Smooth muscle cell (in vitro differentiated cells): ENCODE measurements at regions not wholly inside any gene's neighbourhood (a gene's known extent, or its start where the extent isn't known, plus 50 kb on each side); places are given as distances from the start of the nearest gene placed in this dataset.

Experiments
- DNase-seq: peaks from one replicate; lab custom pipeline; 2025; ENCODE audit not compliant: unreplicated experiment; lab: John Stamatoyannopoulos, UW
- H2AFZ ChIP-seq: fragments of 200-600 bp; sonication (generic); 2 replicates; pipeline ENCODE4 v1.6.0; 2016; ENCODE audit warnings: antibody characterized with exemption, low read depth, mild to moderate bottlenecking
- H3F3A ChIP-seq: fragments of 200-600 bp; sonication (generic); 2 replicates; pipeline ENCODE4 v1.6.0; 2017; ENCODE audit warnings: antibody characterized with exemption, low read depth
- H3K27ac ChIP-seq: fragments of 200-600 bp; sonication (generic); 2 replicates; pipeline ENCODE4 v1.5.1; 2016; ENCODE audit warnings: low read depth, mild to moderate bottlenecking
- H3K27me3 ChIP-seq: fragments of 200-600 bp; sonication (generic); 2 replicates; pipeline ENCODE4 v1.6.1; 2016; ENCODE audit warnings: low read depth, mild to moderate bottlenecking
- H3K36me3 ChIP-seq: fragments of 200-600 bp; sonication (generic); 2 replicates; pipeline ENCODE4 v1.5.1; 2016; ENCODE audit warnings: low read depth
- H3K4me1 ChIP-seq: fragments of 200-600 bp; sonication (generic); 2 replicates; pipeline ENCODE4 v1.5.1; 2016; ENCODE audit warnings: low read depth
- H3K4me2 ChIP-seq: fragments of 200-600 bp; sonication (generic); 2 replicates; pipeline ENCODE4 v1.6.0; 2016; ENCODE audit warnings: mild to moderate bottlenecking
- H3K4me3 ChIP-seq: fragments of 200-600 bp; sonication (generic); 2 replicates; pipeline ENCODE4 v1.5.1; 2016; ENCODE audit warnings: mild to moderate bottlenecking
- H3K79me2 ChIP-seq: fragments of 200-600 bp; sonication (generic); 2 replicates; pipeline ENCODE4 v1.6.0; 2016; ENCODE audit warnings: low read depth, mild to moderate bottlenecking
- H3K9ac ChIP-seq: fragments of 200-600 bp; sonication (generic); 2 replicates; pipeline ENCODE4 v1.6.0; 2016; ENCODE audit warnings: low read depth
- H3K9me3 ChIP-seq: fragments of 200-600 bp; sonication (generic); replicated peaks from 2 replicates; pipeline ENCODE4 v1.5.1; 2016; ENCODE audit warnings: low read depth
- H4K20me1 ChIP-seq: fragments of 200-600 bp; sonication (generic); 2 replicates; pipeline ENCODE4 v1.6.0; 2016; ENCODE audit warnings: low read depth
- CTCF ChIP-seq: fragments of 200-600 bp; sonication (generic); IDR thresholded peaks from 2 replicates; pipeline ENCODE4 v1.5.1; 2017; ENCODE audit warnings: borderline replicate concordance, mild to moderate bottlenecking, antibody characterized with exemption; ENCODE audit not compliant: insufficient read depth, poor library complexity, severe bottlenecking
- WGBS: methylation state at CpG from one replicate; pipeline ENCODE4 v1.1.7; 2016; ENCODE audit warnings: low lambda C conversion rate; 5-methylcytosine and 5-hydroxymethylcytosine counted together

GRCh38 chrX:82626978-82627377 lies 881.1 kb upstream of the POU3F4 start:
- TF ChIP-seq CTCF, result no peak
- Histone ChIP-seq H3K27me3 (no peaks in the 10 kb centered on the region), H3K4me2 (no peak overlapping the region), H3K36me3 (no peaks in the 10 kb centered on the region), H3K4me3 (no peak overlapping the region), H3K9ac (no peak overlapping the region), H3F3A (no peaks in the 10 kb centered on the region), H3K4me1 (no peaks in the 10 kb centered on the region), H3K9me3 (peaks cover 8% of the 10 kb centered on the region), H3K79me2 (no peaks in the 10 kb centered on the region), H4K20me1 (no peaks in the 10 kb centered on the region), H3K27ac (no peak overlapping the region), H2AFZ (no peak overlapping the region)
- WGBS, result 24% methylated on average over 1 of the region's 1 CpG
- DNase-seq, result no peak

- TF ChIP-seq CTCF, result no peak
- H3K4me2 ChIP-seq, result no peak overlapping the region
- H3K27me3 ChIP-seq, result no peaks in the 10 kb centered on the region
- H3K9me3 ChIP-seq, result peaks cover 8% of the 10 kb centered on the region
- H4K20me1 ChIP-seq, result no peaks in the 10 kb centered on the region
- no peaks in the 10 kb centered on the region for H3K79me2 ChIP-seq
- no peak for DNase-seq
- 73% methylated on average over 4 of the region's 4 CpGs for WGBS
- no peak overlapping the region for H3K4me3 ChIP-seq
- no peaks in the 10 kb centered on the region for H3F3A ChIP-seq
- H2AFZ ChIP-seq, result no peak overlapping the region
- no peaks in the 10 kb centered on the region for H3K4me1 ChIP-seq
- no peak overlapping the region for H3K27ac ChIP-seq
- no peak overlapping the region for H3K9ac ChIP-seq
- H3K36me3 ChIP-seq, result no peaks in the 10 kb centered on the region
These were observed 880.5 kb upstream of the POU3F4 start for GRCh38 chrX:82627568-82627967.

- Histone ChIP-seq H3K36me3 (no peaks in the 10 kb centered on the region), H2AFZ (no peak overlapping the region), H3K9ac (no peak overlapping the region), H3K27ac (no peak overlapping the region), H4K20me1 (no peaks in the 10 kb centered on the region), H3K79me2 (no peaks in the 10 kb centered on the region), H3K4me1 (no peaks in the 10 kb centered on the region), H3K4me2 (no peak overlapping the region), H3K9me3 (no peaks in the 10 kb centered on the region), H3K4me3 (no peak overlapping the region), H3K27me3 (no peaks in the 10 kb centered on the region), H3F3A (no peaks in the 10 kb centered on the region)
- WGBS, result 89% methylated on average over 2 of the region's 2 CpGs
- no peak for DNase-seq
- no peak for TF ChIP-seq CTCF
These were observed 860.0 kb upstream of the POU3F4 start for GRCh38 chrX:82648062-82648461.

- Histone ChIP-seq H3K79me2 (no peaks in the 10 kb centered on the region), H3K4me1 (no peaks in the 10 kb centered on the region)
- WGBS, result 69% methylated on average over 5 of the region's 5 CpGs
These were observed 858.4 kb upstream of the POU3F4 start for GRCh38 chrX:82649645-82650044.

More at GRCh38 chrX:82649645-82650044, 858.4 kb upstream of the POU3F4 start:
- no peak overlapping the region for H3K27ac ChIP-seq
- H3K9ac ChIP-seq, result no peak overlapping the region
- no peak overlapping the region for H3K4me2 ChIP-seq
- no peaks in the 10 kb centered on the region for H4K20me1 ChIP-seq
- H3K36me3 ChIP-seq, result no peaks in the 10 kb centered on the region
- no peaks in the 10 kb centered on the region for H3K27me3 ChIP-seq
- no peak overlapping the region for H3K4me3 ChIP-seq
- no peak for TF ChIP-seq CTCF
- no peak overlapping the region for H2AFZ ChIP-seq
- no peaks in the 10 kb centered on the region for H3F3A ChIP-seq
- no peaks in the 10 kb centered on the region for H3K9me3 ChIP-seq
- no peak for DNase-seq
